Tibial artery (tissue), 4 donors: ENCODE measurements at regions not wholly inside any gene's neighbourhood (a gene's known extent, or its start where the extent isn't known, plus 50 kb on each side); places are given as distances from the start of the nearest gene placed in this dataset.

Source experiments
- DNase-seq, 2 donors: peaks; one replicate each; pipeline ENCODE4 v3.0.0-alpha.2; 2019
- H3K27ac ChIP-seq, 2 donors: fragments of 200-600 bp; sonication (generic) in 1 of 2; 1 replicate in 1 of 2; 2 replicates in 1 of 2; pipeline ENCODE4 v1.5.1; 2018 to 2019; ENCODE audit warnings: mild to moderate bottlenecking in 1 of 2
- H3K27me3 ChIP-seq, 2 donors: fragments of 200-600 bp; sonication (generic) in 1 of 2; one replicate each; pipeline versions ENCODE4 v1.5.1 to v1.6.0; 2016 to 2019
- H3K36me3 ChIP-seq, 3 donors: fragments of 200-600 bp; sonication (generic) in 2 of 3; one replicate each; pipeline ENCODE4 v1.5.1; 2016 to 2019; ENCODE audit warnings: mild to moderate bottlenecking in 2 of 3
- H3K4me1 ChIP-seq, 4 donors: fragments of 200-600 bp; sonication (generic) in 2 of 4; 1 replicate in 3 of 4; 2 replicates in 1 of 4; pipeline ENCODE4 v1.5.1; 2016 to 2019
- H3K4me3 ChIP-seq, 2 donors: fragments of 200-600 bp; sonication (generic) in 1 of 2; 1 replicate in 1 of 2; 2 replicates in 1 of 2; pipeline ENCODE4 v1.5.1; 2018 to 2019; ENCODE audit warnings: mild to moderate bottlenecking in 2 of 2
- H3K9me3 ChIP-seq, 3 donors: fragments of 200-600 bp; sonication (generic) in 1 of 3; one replicate each; pipeline ENCODE4 v1.5.1; 2016 to 2019
- intact Hi-C: fragments of 100-400 bp; cut with DNase I; formaldehyde crosslinking; loops from one replicate; pipeline ENCODE4 v1.15.0; 2023; ENCODE audit warnings: low total_unique reads
- TF ChIP-seq, protein P1 (sequence below), 2 experiments: fragments of 200-600 bp in 1 of 2; fragments of 450-650 bp in 1 of 2; IDR thresholded peaks; one replicate each; pipeline ENCODE4 v1.5.1; 2017 to 2019; ENCODE audit warnings: antibody characterized with exemption in 2 of 2, mild to moderate bottlenecking in 1 of 2, moderate library complexity in 1 of 2

DNA sequence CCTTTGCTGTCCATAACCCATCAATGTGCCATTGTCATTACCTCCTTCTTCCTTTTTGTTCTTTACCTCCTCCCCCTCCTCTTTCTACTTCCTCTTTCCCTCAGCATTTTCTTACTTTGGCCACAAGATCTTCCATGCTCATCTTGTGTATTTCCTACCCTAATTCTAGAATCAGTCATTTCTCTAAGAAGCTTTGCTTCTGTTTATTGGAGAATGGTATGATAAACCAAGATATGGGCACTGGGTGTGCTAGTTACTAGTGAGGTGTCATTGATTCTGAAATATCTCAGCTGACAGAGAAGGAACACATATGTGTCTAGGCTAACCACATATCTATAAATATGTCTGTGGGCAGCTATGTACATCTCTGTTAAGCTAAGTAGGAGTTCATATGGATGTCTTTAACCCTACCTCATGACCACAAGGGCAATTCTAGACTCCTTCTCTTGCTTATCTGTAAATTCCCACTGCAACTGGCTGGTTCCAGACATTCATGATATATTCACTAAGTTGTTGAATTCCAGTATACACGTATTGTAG is 2051.3 kb upstream of the CDH9 start:
- no peak for DNase-seq
- H3K9me3 ChIP-seq: no peaks in the 10 kb centered on the region
- H3K4me1 ChIP-seq: no peaks in the 10 kb centered on the region
- TF ChIP-seq, protein P1, sequence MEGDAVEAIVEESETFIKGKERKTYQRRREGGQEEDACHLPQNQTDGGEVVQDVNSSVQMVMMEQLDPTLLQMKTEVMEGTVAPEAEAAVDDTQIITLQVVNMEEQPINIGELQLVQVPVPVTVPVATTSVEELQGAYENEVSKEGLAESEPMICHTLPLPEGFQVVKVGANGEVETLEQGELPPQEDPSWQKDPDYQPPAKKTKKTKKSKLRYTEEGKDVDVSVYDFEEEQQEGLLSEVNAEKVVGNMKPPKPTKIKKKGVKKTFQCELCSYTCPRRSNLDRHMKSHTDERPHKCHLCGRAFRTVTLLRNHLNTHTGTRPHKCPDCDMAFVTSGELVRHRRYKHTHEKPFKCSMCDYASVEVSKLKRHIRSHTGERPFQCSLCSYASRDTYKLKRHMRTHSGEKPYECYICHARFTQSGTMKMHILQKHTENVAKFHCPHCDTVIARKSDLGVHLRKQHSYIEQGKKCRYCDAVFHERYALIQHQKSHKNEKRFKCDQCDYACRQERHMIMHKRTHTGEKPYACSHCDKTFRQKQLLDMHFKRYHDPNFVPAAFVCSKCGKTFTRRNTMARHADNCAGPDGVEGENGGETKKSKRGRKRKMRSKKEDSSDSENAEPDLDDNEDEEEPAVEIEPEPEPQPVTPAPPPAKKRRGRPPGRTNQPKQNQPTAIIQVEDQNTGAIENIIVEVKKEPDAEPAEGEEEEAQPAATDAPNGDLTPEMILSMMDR (IDR thresholded peaks at IDR 0.05): no peak
- H3K4me3 ChIP-seq: no peak overlapping the region
- no peak overlapping the region for H3K27ac ChIP-seq
- no peaks in the 10 kb centered on the region for H3K27me3 ChIP-seq
- intact Hi-C loops: loop anchor here (5.0 kb wide), 1 partner anchor 1383 kb away; no protein-coding TSS in a partner anchor
- no peaks in the 10 kb centered on the region for H3K36me3 ChIP-seq

DNA sequence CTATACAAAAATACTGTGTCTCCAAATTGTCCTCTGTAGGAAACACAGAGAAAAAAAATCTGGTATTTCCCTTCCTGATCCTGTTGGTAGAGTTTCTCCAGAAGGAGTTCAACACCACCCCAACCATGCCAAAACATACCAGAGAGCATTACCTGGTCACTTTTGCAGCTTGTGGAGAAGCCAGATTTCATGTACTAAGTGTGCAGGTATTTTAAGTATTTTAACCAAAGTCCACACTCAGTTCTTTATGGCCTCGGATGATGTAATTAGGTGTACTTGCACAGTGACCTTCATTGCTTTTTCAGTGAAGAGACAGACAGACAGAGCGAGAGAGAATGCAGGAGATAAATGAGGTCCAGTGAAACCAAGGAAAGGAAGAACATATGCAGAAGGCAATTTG is 2046.8 kb upstream of the CDH9 start:
- H3K9me3 ChIP-seq: no peaks in the 10 kb centered on the region
- DNase-seq: no peak
- H3K27me3 ChIP-seq: no peaks in the 10 kb centered on the region
- no peak overlapping the region for H3K27ac ChIP-seq
- no peaks in the 10 kb centered on the region for H3K36me3 ChIP-seq
- TF ChIP-seq, protein P1 (IDR thresholded peaks at IDR 0.05): no peak
- H3K4me1 ChIP-seq: no peaks in the 10 kb centered on the region
- no peak overlapping the region for H3K4me3 ChIP-seq
- intact Hi-C loops: loop anchor here (5.0 kb wide), 1 partner anchor 1387 kb away; no protein-coding TSS in a partner anchor

DNA sequence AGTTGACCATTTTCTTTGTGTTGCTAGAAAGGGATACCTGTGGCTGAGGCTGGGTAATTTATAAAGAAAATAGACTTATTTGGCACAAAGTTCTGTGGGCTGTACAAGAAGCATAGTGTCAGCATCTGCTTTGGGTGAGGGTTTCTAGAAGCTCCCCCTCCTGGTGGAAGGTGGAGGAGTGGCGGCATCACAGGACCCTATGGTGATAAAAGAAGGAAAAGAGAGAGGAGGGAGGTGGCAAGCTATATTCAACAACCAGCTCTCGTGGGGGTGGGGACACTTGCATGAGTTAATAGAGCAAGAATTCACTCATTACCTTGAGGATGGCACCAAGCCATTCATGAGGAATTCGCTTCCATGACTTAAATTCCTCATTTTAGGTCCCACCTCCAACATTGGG is 2041.4 kb upstream of the CDH9 start:
- Histone ChIP-seq H3K27ac (no peak overlapping the region), H3K36me3 (no peaks in the 10 kb centered on the region), H3K27me3 (no peaks in the 10 kb centered on the region), H3K9me3 (no peaks in the 10 kb centered on the region), H3K4me3 (no peak overlapping the region), H3K4me1 (no peaks in the 10 kb centered on the region)
- no peak for DNase-seq
- intact Hi-C loops: no loop called here
- TF ChIP-seq, protein P1 (IDR thresholded peaks at IDR 0.05): no peak

DNA sequence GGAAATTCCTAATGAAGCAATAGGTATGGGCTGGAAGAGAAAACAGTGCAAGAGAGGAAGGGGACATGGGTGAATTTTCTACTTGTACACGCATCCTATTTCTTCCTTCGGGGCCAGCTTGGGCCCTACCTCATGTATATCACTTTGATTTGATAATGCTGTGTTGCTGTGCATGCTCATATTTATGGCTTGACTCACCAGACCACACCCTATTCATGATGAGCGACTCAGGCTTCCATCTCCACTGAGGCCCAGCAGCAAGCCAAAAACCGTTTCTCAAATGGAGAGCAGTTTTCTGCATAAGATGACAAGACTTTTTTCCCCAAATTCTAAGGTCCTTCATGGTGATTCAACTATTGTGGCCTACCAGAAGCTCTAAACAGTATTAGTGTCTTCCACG is 2039.1 kb upstream of the CDH9 start:
- intact Hi-C loops: no loop called here
- Histone ChIP-seq H3K9me3 (no peaks in the 10 kb centered on the region), H3K36me3 (no peaks in the 10 kb centered on the region), H3K27ac (no peak overlapping the region), H3K4me1 (no peaks in the 10 kb centered on the region), H3K27me3 (no peaks in the 10 kb centered on the region), H3K4me3 (no peak overlapping the region)
- TF ChIP-seq, protein P1 (IDR thresholded peaks at IDR 0.05): no peak
- DNase-seq: no peak

DNA sequence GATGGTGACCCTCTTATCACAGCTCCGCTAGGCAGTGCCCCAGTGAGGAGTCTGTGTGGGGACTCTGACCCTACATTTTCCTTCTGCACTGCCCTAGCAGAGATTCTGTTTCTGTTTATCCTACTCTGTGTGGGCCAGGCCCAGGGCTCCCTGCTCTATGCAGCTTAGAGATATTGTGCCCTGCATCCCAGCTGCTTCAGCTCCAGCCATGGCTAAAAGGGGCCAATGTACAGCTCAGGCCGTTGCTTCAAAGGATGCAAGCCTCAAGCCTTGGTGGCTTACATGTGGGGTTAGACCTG is 2030.7 kb upstream of the CDH9 start:
- no peaks in the 10 kb centered on the region for H3K4me1 ChIP-seq
- TF ChIP-seq, protein P1 (IDR thresholded peaks at IDR 0.05): no peak
- no peak for DNase-seq
- H3K9me3 ChIP-seq: no peaks in the 10 kb centered on the region
- no peaks in the 10 kb centered on the region for H3K36me3 ChIP-seq
- no peak overlapping the region for H3K27ac ChIP-seq
- intact Hi-C loops: no loop called here
- H3K4me3 ChIP-seq: no peak overlapping the region
- no peaks in the 10 kb centered on the region for H3K27me3 ChIP-seq

DNA sequence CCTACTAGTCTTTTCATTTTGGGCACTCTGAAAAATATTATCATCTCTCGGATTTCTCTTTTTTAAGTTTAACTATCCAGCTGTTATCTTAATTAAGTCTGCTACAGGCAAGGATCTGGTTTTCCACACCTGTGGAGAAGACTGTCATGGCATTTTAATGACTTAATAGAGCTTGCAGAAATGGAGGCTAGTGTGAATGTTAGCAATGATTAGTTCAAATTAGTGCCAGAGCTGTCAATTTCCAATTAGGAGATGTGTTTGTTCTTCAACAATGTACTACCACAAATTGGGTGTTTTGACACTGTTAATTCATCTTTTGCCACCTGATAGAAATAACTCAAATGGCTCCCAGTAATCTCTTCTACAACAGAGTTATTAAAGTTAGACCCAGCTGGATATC is 2023.0 kb upstream of the CDH9 start:
- no peak for DNase-seq
- TF ChIP-seq, protein P1 (IDR thresholded peaks at IDR 0.05): no peak
- no peaks in the 10 kb centered on the region for H3K4me1 ChIP-seq
- H3K27me3 ChIP-seq: no peaks in the 10 kb centered on the region
- H3K9me3 ChIP-seq: no peaks in the 10 kb centered on the region
- intact Hi-C loops: no loop called here
- no peak overlapping the region for H3K4me3 ChIP-seq
- H3K36me3 ChIP-seq: no peaks in the 10 kb centered on the region
- H3K27ac ChIP-seq: no peak overlapping the region
